ENCODE measurements at regions not wholly inside any gene's neighbourhood (a gene's known extent, or its start where the extent isn't known, plus 50 kb on each side); places are given as distances from the start of the nearest gene placed in this dataset.

DNA sequence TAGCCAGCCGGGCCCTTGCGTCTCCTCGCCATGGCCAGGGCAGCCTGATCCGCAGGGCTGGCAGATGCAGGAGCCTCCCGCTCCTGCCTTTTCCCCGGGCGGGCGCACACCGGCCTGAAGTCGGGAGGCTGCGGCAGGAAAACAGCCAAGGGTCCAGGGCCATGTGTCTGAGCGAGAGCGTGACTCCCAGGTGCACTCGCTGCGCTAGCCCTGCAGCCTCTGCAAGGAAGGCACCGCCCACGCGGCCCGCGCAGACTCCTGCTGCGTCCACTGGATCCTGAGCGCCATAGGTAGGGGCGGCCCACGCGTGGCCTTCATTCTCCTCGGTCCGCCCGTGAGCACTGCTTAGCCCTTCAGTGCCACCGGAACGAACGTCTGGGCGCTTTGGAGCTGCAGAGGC, 379.9 kb downstream of the TRAM1L1 start:
- TF ChIP-seq, protein P1, sequence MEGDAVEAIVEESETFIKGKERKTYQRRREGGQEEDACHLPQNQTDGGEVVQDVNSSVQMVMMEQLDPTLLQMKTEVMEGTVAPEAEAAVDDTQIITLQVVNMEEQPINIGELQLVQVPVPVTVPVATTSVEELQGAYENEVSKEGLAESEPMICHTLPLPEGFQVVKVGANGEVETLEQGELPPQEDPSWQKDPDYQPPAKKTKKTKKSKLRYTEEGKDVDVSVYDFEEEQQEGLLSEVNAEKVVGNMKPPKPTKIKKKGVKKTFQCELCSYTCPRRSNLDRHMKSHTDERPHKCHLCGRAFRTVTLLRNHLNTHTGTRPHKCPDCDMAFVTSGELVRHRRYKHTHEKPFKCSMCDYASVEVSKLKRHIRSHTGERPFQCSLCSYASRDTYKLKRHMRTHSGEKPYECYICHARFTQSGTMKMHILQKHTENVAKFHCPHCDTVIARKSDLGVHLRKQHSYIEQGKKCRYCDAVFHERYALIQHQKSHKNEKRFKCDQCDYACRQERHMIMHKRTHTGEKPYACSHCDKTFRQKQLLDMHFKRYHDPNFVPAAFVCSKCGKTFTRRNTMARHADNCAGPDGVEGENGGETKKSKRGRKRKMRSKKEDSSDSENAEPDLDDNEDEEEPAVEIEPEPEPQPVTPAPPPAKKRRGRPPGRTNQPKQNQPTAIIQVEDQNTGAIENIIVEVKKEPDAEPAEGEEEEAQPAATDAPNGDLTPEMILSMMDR (IDR thresholded peaks at IDR 0.05) = no peak
- TF ChIP-seq POLR2A (IDR thresholded peaks at IDR 0.05) = no peak

Measured in heart left ventricle (tissue), 13 donors.